Smooth muscle cell (in vitro differentiated cells): ENCODE measurements at regions not wholly inside any gene's neighbourhood (a gene's known extent, or its start where the extent isn't known, plus 50 kb on each side); places are given as distances from the start of the nearest gene placed in this dataset.
A peak's percentile ranks its signal among the peaks of the same experiment; 100 is the strongest.

Source experiments
- DNase-seq: peaks from one replicate; lab custom pipeline; 2025; ENCODE audit not compliant: unreplicated experiment; lab: John Stamatoyannopoulos, UW
- H2AFZ ChIP-seq: fragments of 200-600 bp; sonication (generic); 2 replicates; pipeline ENCODE4 v1.6.0; 2016; ENCODE audit warnings: antibody characterized with exemption, low read depth, mild to moderate bottlenecking
- H3F3A ChIP-seq: fragments of 200-600 bp; sonication (generic); 2 replicates; pipeline ENCODE4 v1.6.0; 2017; ENCODE audit warnings: antibody characterized with exemption, low read depth
- H3K27ac ChIP-seq: fragments of 200-600 bp; sonication (generic); 2 replicates; pipeline ENCODE4 v1.5.1; 2016; ENCODE audit warnings: low read depth, mild to moderate bottlenecking
- H3K27me3 ChIP-seq: fragments of 200-600 bp; sonication (generic); 2 replicates; pipeline ENCODE4 v1.6.1; 2016; ENCODE audit warnings: low read depth, mild to moderate bottlenecking
- H3K36me3 ChIP-seq: fragments of 200-600 bp; sonication (generic); 2 replicates; pipeline ENCODE4 v1.5.1; 2016; ENCODE audit warnings: low read depth
- H3K4me1 ChIP-seq: fragments of 200-600 bp; sonication (generic); 2 replicates; pipeline ENCODE4 v1.5.1; 2016; ENCODE audit warnings: low read depth
- H3K4me2 ChIP-seq: fragments of 200-600 bp; sonication (generic); 2 replicates; pipeline ENCODE4 v1.6.0; 2016; ENCODE audit warnings: mild to moderate bottlenecking
- H3K4me3 ChIP-seq: fragments of 200-600 bp; sonication (generic); 2 replicates; pipeline ENCODE4 v1.5.1; 2016; ENCODE audit warnings: mild to moderate bottlenecking
- H3K79me2 ChIP-seq: fragments of 200-600 bp; sonication (generic); 2 replicates; pipeline ENCODE4 v1.6.0; 2016; ENCODE audit warnings: low read depth, mild to moderate bottlenecking
- H3K9ac ChIP-seq: fragments of 200-600 bp; sonication (generic); 2 replicates; pipeline ENCODE4 v1.6.0; 2016; ENCODE audit warnings: low read depth
- H3K9me3 ChIP-seq: fragments of 200-600 bp; sonication (generic); replicated peaks from 2 replicates; pipeline ENCODE4 v1.5.1; 2016; ENCODE audit warnings: low read depth
- H4K20me1 ChIP-seq: fragments of 200-600 bp; sonication (generic); 2 replicates; pipeline ENCODE4 v1.6.0; 2016; ENCODE audit warnings: low read depth
- WGBS: methylation state at CpG from one replicate; pipeline ENCODE4 v1.1.7; 2016; ENCODE audit warnings: low lambda C conversion rate; 5-methylcytosine and 5-hydroxymethylcytosine counted together
- TF ChIP-seq, protein P1 (sequence below): fragments of 200-600 bp; sonication (generic); IDR thresholded peaks from 2 replicates; pipeline ENCODE4 v1.5.1; 2017; ENCODE audit warnings: borderline replicate concordance, mild to moderate bottlenecking, antibody characterized with exemption; ENCODE audit not compliant: insufficient read depth, poor library complexity, severe bottlenecking

DNA sequence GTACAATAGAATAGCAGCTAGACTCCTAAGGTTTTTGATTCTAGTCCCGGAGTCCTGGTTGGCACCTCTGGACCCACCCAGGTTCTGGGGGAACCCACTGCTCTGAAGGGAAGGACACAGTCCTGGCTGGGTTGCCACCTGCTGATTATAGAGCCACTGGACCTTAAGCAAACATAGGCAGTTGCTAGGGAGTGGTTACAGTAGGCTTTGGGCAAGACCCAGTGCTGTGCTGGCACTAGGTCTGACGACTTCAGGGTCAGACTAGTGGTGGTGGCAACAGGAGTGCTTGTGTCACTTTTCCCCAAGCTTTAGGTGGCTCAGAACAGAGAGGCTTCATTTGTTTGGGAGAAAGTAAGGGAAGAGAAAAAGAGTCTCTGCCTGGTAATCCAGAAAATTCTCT lies 109.8 kb upstream of the C3orf80 start:
- WGBS = 95% methylated on average over 2 of the region's 2 CpGs
- DNase-seq = no peak
- TF ChIP-seq, protein P1, sequence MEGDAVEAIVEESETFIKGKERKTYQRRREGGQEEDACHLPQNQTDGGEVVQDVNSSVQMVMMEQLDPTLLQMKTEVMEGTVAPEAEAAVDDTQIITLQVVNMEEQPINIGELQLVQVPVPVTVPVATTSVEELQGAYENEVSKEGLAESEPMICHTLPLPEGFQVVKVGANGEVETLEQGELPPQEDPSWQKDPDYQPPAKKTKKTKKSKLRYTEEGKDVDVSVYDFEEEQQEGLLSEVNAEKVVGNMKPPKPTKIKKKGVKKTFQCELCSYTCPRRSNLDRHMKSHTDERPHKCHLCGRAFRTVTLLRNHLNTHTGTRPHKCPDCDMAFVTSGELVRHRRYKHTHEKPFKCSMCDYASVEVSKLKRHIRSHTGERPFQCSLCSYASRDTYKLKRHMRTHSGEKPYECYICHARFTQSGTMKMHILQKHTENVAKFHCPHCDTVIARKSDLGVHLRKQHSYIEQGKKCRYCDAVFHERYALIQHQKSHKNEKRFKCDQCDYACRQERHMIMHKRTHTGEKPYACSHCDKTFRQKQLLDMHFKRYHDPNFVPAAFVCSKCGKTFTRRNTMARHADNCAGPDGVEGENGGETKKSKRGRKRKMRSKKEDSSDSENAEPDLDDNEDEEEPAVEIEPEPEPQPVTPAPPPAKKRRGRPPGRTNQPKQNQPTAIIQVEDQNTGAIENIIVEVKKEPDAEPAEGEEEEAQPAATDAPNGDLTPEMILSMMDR = no peak
- no peaks in the 10 kb centered on the region for H3K27me3 ChIP-seq
- no peaks in the 10 kb centered on the region for H3K79me2 ChIP-seq
- no peak overlapping the region for H2AFZ ChIP-seq
- no peaks in the 10 kb centered on the region for H3K9me3 ChIP-seq
- no peaks in the 10 kb centered on the region for H4K20me1 ChIP-seq
- no peak overlapping the region for H3K9ac ChIP-seq
- no peaks in the 10 kb centered on the region for H3F3A ChIP-seq
- H3K4me3 ChIP-seq = no peak overlapping the region
- H3K4me2 ChIP-seq = no peak overlapping the region
- H3K36me3 ChIP-seq = no peaks in the 10 kb centered on the region
- no peak overlapping the region for H3K27ac ChIP-seq
- H3K4me1 ChIP-seq = no peaks in the 10 kb centered on the region

DNA sequence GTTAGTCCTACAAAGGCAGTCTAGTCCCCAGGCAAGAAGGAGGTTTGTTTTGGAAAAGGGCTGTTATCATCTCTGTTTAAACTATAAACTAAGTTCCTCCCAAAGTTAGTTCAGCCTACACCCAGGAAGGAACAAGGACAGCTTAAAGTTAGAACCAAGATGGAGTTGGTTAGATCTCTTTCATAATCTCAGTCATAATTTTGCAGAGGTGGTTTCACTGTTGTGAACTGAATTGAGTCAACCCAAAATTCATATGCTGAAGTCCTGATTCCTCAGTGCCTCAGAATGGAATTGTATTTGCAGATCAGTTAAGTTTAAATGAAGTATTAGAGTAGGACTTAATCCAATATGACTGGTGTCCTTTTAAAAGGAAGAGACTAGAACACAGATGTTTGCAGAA lies 101.0 kb upstream of the C3orf80 start:
- Histone ChIP-seq H3K9ac (no peak overlapping the region), H3K27me3 (no peaks in the 10 kb centered on the region), H3K27ac (no peak overlapping the region), H3F3A (peaks cover 17% of the 10 kb centered on the region), H2AFZ (no peak overlapping the region), H3K36me3 (no peaks in the 10 kb centered on the region), H3K4me2 (no peak overlapping the region), H4K20me1 (no peaks in the 10 kb centered on the region), H3K4me1 (no peaks in the 10 kb centered on the region), H3K9me3 (peaks cover 6% of the 10 kb centered on the region), H3K79me2 (no peaks in the 10 kb centered on the region), H3K4me3 (no peak overlapping the region)
- DNase-seq = no peak
- TF ChIP-seq, protein P1 = no peak

DNA sequence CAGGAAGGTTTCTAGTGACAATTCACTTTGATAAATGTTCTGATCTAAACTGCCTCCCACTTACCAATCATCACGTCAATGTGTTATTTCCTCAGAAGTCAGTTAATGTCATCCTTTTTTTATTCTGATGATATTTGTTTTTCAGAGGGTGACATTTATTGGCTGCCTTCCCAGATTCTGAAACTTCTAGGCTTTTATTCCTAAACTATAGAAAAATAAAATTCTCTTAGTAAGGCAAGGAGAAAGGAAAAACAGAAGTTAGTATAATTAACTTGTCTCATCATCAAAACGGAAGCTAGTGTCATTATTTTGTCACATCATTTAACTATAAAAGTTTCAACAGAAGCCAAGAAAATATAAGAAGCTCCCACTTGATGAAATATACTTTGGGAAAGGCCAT lies 100.0 kb upstream of the C3orf80 start:
- H3F3A ChIP-seq = peaks cover 24% of the 10 kb centered on the region
- H2AFZ ChIP-seq = no peak overlapping the region
- WGBS = 91% methylated on average over 2 of the region's 2 CpGs
- no peak overlapping the region for H3K4me3 ChIP-seq
- H3K4me2 ChIP-seq = no peak overlapping the region
- TF ChIP-seq, protein P1 = no peak
- no peaks in the 10 kb centered on the region for H3K4me1 ChIP-seq
- peak overlapping the region; percentile 99 for H3K27ac ChIP-seq
- H4K20me1 ChIP-seq = no peaks in the 10 kb centered on the region
- no peaks in the 10 kb centered on the region for H3K79me2 ChIP-seq
- peaks cover 6% of the 10 kb centered on the region for H3K9me3 ChIP-seq
- no peak overlapping the region for H3K9ac ChIP-seq
- no peak for DNase-seq
- H3K36me3 ChIP-seq = no peaks in the 10 kb centered on the region
- no peaks in the 10 kb centered on the region for H3K27me3 ChIP-seq

DNA sequence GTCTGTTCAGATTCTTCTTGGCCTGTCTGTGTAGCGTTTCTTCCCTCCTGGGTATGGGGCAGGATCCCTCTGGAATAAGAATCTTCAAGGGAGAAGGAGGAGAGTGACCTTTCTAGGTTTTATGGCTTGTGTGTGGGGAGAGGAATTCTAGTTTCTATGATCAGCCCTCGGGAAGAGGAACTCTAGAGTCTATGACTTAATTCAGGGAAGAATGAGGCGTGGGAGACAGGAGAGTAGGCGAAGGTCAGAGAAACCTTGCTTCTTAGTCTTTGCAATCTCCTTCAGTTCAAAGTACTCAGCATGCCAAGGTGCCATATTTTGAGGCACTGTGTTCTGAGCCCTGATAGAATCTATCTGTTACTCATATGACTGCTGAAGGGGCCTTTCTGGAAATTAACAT lies 99.2 kb upstream of the C3orf80 start:
- H3K79me2 ChIP-seq = no peaks in the 10 kb centered on the region
- peak overlapping the region; percentile 10 for H3K4me2 ChIP-seq
- H3K4me3 ChIP-seq = no peak overlapping the region
- 38% methylated on average over 4 of the region's 4 CpGs for WGBS
- H3K27me3 ChIP-seq = no peaks in the 10 kb centered on the region
- no peak overlapping the region for H3K9ac ChIP-seq
- no peaks in the 10 kb centered on the region for H4K20me1 ChIP-seq
- no peak for DNase-seq
- peak overlapping the region; percentile 99 for H3K27ac ChIP-seq
- no peaks in the 10 kb centered on the region for H3K36me3 ChIP-seq
- no peaks in the 10 kb centered on the region for H3K9me3 ChIP-seq
- no peaks in the 10 kb centered on the region for H3K4me1 ChIP-seq
- TF ChIP-seq, protein P1 = no peak
- H3F3A ChIP-seq = peaks cover 26% of the 10 kb centered on the region
- H2AFZ ChIP-seq = peak overlapping the region; percentile 1
